ENCODE measurements at regions not wholly inside any gene's neighbourhood (a gene's known extent, or its start where the extent isn't known, plus 50 kb on each side); places are given as distances from the start of the nearest gene placed in this dataset.
"Not testable (repeated sequence)": the region's sequence is repeated elsewhere in the genome, so short reads cannot be mapped to it uniquely, and the experiment has no call there.

- H3K4me3 ChIP-seq (ENCODE audit: low read depth, low read length) = no peak overlapping the region
- no peak for DNase-seq (ENCODE audit: low read depth)
- TF ChIP-seq CTCF (IDR thresholded peaks at IDR 0.05; ENCODE audit: control insufficient read depth, extremely low read depth, insufficient read depth) = no peak
Measured at GRCh38 chr12:67043771-67044170, 225.4 kb upstream of the CAND1 start.

- TF ChIP-seq CTCF (IDR thresholded peaks at IDR 0.05; ENCODE audit: control insufficient read depth, extremely low read depth, insufficient read depth) = no peak
- no peak for DNase-seq (ENCODE audit: low read depth)
- H3K4me3 ChIP-seq (ENCODE audit: low read depth, low read length) = no peak overlapping the region
Measured at GRCh38 chr12:67045650-67046049, 223.5 kb upstream of the CAND1 start.

GRCh38 chr12:67046062-67046461 is 223.1 kb upstream of the CAND1 start:
- H3K4me3 ChIP-seq (ENCODE audit: low read depth, low read length) = no peak overlapping the region
- no peak for TF ChIP-seq CTCF (IDR thresholded peaks at IDR 0.05; ENCODE audit: control insufficient read depth, extremely low read depth, insufficient read depth)
- no peak for DNase-seq (ENCODE audit: low read depth)

GRCh38 chr12:67047634-67048033 is 221.5 kb upstream of the CAND1 start:
- no peak overlapping the region for H3K4me3 ChIP-seq (ENCODE audit: low read depth, low read length)

GRCh38 chr12:67048371-67048770 is 220.8 kb upstream of the CAND1 start:
- no peak overlapping the region for H3K4me3 ChIP-seq (ENCODE audit: low read depth, low read length)
- no peak for TF ChIP-seq CTCF (IDR thresholded peaks at IDR 0.05; ENCODE audit: control insufficient read depth, extremely low read depth, insufficient read depth)
- DNase-seq (ENCODE audit: low read depth) = no peak

More at GRCh38 chr12:67047634-67048033, 221.5 kb upstream of the CAND1 start:
- no peak for TF ChIP-seq CTCF (IDR thresholded peaks at IDR 0.05; ENCODE audit: control insufficient read depth, extremely low read depth, insufficient read depth)
- DNase-seq (ENCODE audit: low read depth) = no peak

GRCh38 chr12:67049199-67049598 is 220.0 kb upstream of the CAND1 start:
- not testable (repeated sequence) for DNase-seq (ENCODE audit: low read depth); H3K4me3 ChIP-seq (ENCODE audit: low read depth, low read length)

- H3K4me3 ChIP-seq (ENCODE audit: low read depth, low read length) = no peak overlapping the region
- TF ChIP-seq CTCF (IDR thresholded peaks at IDR 0.05; ENCODE audit: control insufficient read depth, extremely low read depth, insufficient read depth) = no peak
- DNase-seq (ENCODE audit: low read depth) = no peak
Measured at GRCh38 chr12:67052981-67053380, 216.2 kb upstream of the CAND1 start.

Measured in LNCaP clone FGC (cell line).